Fibroblast of skin of back (primary cell): ENCODE measurements at regions not wholly inside any gene's neighbourhood (a gene's known extent, or its start where the extent isn't known, plus 50 kb on each side); places are given as distances from the start of the nearest gene placed in this dataset.

ENCODE experiments used
- DNase-seq: peaks from one replicate; pipeline ENCODE4 v3.0.0-alpha.2; 2013

- DNase-seq: no peak
Measured at GRCh38 chr5:136526791-136527190, 161.4 kb upstream of the TRPC7 start.

GRCh38 chr5:136526021-136526420 is 160.7 kb upstream of the TRPC7 start:
- DNase-seq: no peak

GRCh38 chr5:136525597-136525996 is 160.3 kb upstream of the TRPC7 start:
- DNase-seq: no peak

GRCh38 chr5:136522217-136522956 is 157.0 kb upstream of the TRPC7 start:
- no peak for DNase-seq

- DNase-seq: no peak
Measured at GRCh38 chr5:136521696-136522095, 156.4 kb upstream of the TRPC7 start.

- no peak for DNase-seq
Measured at GRCh38 chr5:136518814-136519213, 153.5 kb upstream of the TRPC7 start.

GRCh38 chr5:136518174-136518573 is 152.8 kb upstream of the TRPC7 start:
- DNase-seq: no peak

GRCh38 chr5:136517755-136518154 is 152.4 kb upstream of the TRPC7 start:
- no peak for DNase-seq

GRCh38 chr5:136516637-136517036 is 151.3 kb upstream of the TRPC7 start:
- no peak for DNase-seq

- DNase-seq: no peak
Measured at GRCh38 chr5:136513430-136513829, 148.1 kb upstream of the TRPC7 start.

GRCh38 chr5:136511046-136511445 is 145.7 kb upstream of the TRPC7 start:
- no peak for DNase-seq

GRCh38 chr5:136510481-136510880 is 145.1 kb upstream of the TRPC7 start:
- no peak for DNase-seq

GRCh38 chr5:136506131-136506530 is 140.8 kb upstream of the TRPC7 start:
- DNase-seq: no peak

GRCh38 chr5:136501133-136501532 is 135.8 kb upstream of the TRPC7 start:
- DNase-seq: no peak

GRCh38 chr5:136492587-136492986 is 127.2 kb upstream of the TRPC7 start:
- DNase-seq: no peak

- no peak for DNase-seq
Measured at GRCh38 chr5:136491806-136492205, 126.5 kb upstream of the TRPC7 start.

- no peak for DNase-seq
Measured at GRCh38 chr5:136484808-136485325, 119.5 kb upstream of the TRPC7 start.

- DNase-seq: no peak
Measured at GRCh38 chr5:136482206-136482605, 116.9 kb upstream of the TRPC7 start.

GRCh38 chr5:136474466-136474865 is 109.1 kb upstream of the TRPC7 start:
- no peak for DNase-seq

- no peak for DNase-seq
Measured at GRCh38 chr5:136467632-136468031, 102.3 kb upstream of the TRPC7 start.

- no peak for DNase-seq
Measured at GRCh38 chr5:136466041-136466415, 100.7 kb upstream of the TRPC7 start.

- DNase-seq: no peak
Measured at GRCh38 chr5:136458481-136458880, 93.1 kb upstream of the TRPC7 start.

- DNase-seq: no peak
Measured at GRCh38 chr5:136457390-136458013, 92.2 kb upstream of the TRPC7 start.

- no peak for DNase-seq
Measured at GRCh38 chr5:136455409-136455808, 90.1 kb upstream of the TRPC7 start.
